PC-9 (cell line): ENCODE measurements at regions not wholly inside any gene's neighbourhood (a gene's known extent, or its start where the extent isn't known, plus 50 kb on each side); places are given as distances from the start of the nearest gene placed in this dataset.

Source experiments
- BruUV-seq: library from RNA; stranded (reverse); fragments of 400-500 nt; replicated peaks from 2 replicates; lab custom pipeline; 2021; lab: Mats Ljungman, UMichigan
- CTCF ChIA-PET: fragments of 300-600 bp; sonication (Branson Sonifier 250); formaldehyde crosslinking; loops from one replicate; lab custom pipeline; 2022; ENCODE audit warnings: antibody characterized with exemption; lab: Charles Lee
- POLR2A ChIA-PET: fragments of 300-600 bp; sonication (Branson Sonifier 250); formaldehyde crosslinking; loops from one replicate; lab custom pipeline; 2022; ENCODE audit warnings: antibody characterized with exemption; ENCODE audit not compliant: unreplicated experiment; lab: Charles Lee
- DNase-seq, 2 experiments: peaks; one replicate each; pipeline versions ENCODE4 v3.0.0 to v3.0.0-alpha.2; 2015 to 2022; ENCODE audit warnings: mixed read lengths in 1 of 2
- H2AFZ ChIP-seq: fragments of 200-600 bp; sonication (generic); 2 replicates; pipeline ENCODE4 v1.8.1; 2017; ENCODE audit warnings: antibody characterized with exemption
- H3F3A ChIP-seq: fragments of 200-600 bp; sonication (generic); 2 replicates; pipeline ENCODE4 v1.8.1; 2017; ENCODE audit warnings: antibody characterized with exemption, mild to moderate bottlenecking, low read depth; ENCODE audit not compliant: insufficient read depth
- H3K27ac ChIP-seq: fragments of 200-600 bp; sonication (generic); 2 replicates; pipeline ENCODE4 v1.6.1; 2016; ENCODE audit warnings: mixed run types
- H3K27me3 ChIP-seq: fragments of 200-600 bp; sonication (generic); 2 replicates; pipeline ENCODE4 v1.6.1; 2016; ENCODE audit warnings: low read depth, mixed run types; ENCODE audit not compliant: insufficient read depth
- H3K36me3 ChIP-seq: fragments of 200-600 bp; sonication (generic); 2 replicates; pipeline ENCODE4 v1.6.1; 2016; ENCODE audit warnings: low read depth, mixed run types
- H3K4me1 ChIP-seq: fragments of 200-600 bp; sonication (generic); replicated peaks from 2 replicates; pipeline ENCODE4 v1.6.1; 2016; ENCODE audit warnings: mixed run types; ENCODE audit not compliant: insufficient read depth
- H3K4me2 ChIP-seq: fragments of 200-600 bp; sonication (generic); 2 replicates; pipeline ENCODE4 v1.6.1; 2017; ENCODE audit warnings: mixed run types
- H3K4me3 ChIP-seq: fragments of 200-600 bp; sonication (generic); 2 replicates; pipeline ENCODE4 v1.6.1; 2016; ENCODE audit warnings: mixed run types
- H3K79me2 ChIP-seq: fragments of 200-600 bp; sonication (generic); 2 replicates; pipeline ENCODE4 v1.6.1; 2017; ENCODE audit warnings: low read depth, mixed run types
- H3K9me2 ChIP-seq: fragments of 200-600 bp; sonication (generic); 2 replicates; pipeline ENCODE4 v1.8.1; 2017; ENCODE audit warnings: mild to moderate bottlenecking; ENCODE audit not compliant: insufficient read depth
- H3K9me3 ChIP-seq: fragments of 200-600 bp; sonication (generic); 2 replicates; pipeline ENCODE4 v1.8.1; 2016; ENCODE audit warnings: low read depth; ENCODE audit not compliant: insufficient read depth
- H4K20me1 ChIP-seq: fragments of 200-600 bp; sonication (generic); 2 replicates; pipeline ENCODE4 v1.8.1; 2017; ENCODE audit not compliant: insufficient read depth
- CTCF ChIP-seq: fragments of 200-600 bp; sonication (generic); conservative IDR thresholded peaks from 2 replicates; pipeline ENCODE4 v1.6.1; 2017; ENCODE audit warnings: mixed run types, antibody characterized with exemption, mild to moderate bottlenecking, moderate library complexity
- EZH2 ChIP-seq: fragments of 200-600 bp; sonication (generic); IDR thresholded peaks from 2 replicates; pipeline ENCODE4 v1.8.0; 2017; ENCODE audit warnings: antibody characterized with exemption, low read depth
- intact Hi-C: fragments of 100-400 bp; cut with micrococcal nuclease; formaldehyde crosslinking; loops from one replicate; pipeline ENCODE4 v1.10.0; 2022; ENCODE audit not compliant: unreplicated experiment

GRCh38 chr16:86931410-86931941 lies 353.1 kb downstream of the FOXL1 start:
- no peak for DNase-seq
- no peak overlapping the region for H3K4me3 ChIP-seq
- H3K27ac ChIP-seq, result no peak overlapping the region
- H3F3A ChIP-seq, result no peaks in the 10 kb centered on the region
- CTCF ChIA-PET, result no interaction called here
- H3K36me3 ChIP-seq, result no peaks in the 10 kb centered on the region
- no peaks in the 10 kb centered on the region for H3K9me2 ChIP-seq
- H3K79me2 ChIP-seq, result no peaks in the 10 kb centered on the region
- POLR2A ChIA-PET, result no interaction called here
- BruUV-seq, result no TSS peak
- TF ChIP-seq CTCF (no peak), EZH2 (no peak)
- H3K4me1 ChIP-seq, result no peaks in the 10 kb centered on the region
- H2AFZ ChIP-seq, result no peak overlapping the region
- intact Hi-C loops, result no loop called here
- no peak overlapping the region for H3K4me2 ChIP-seq
- H4K20me1 ChIP-seq, result no peaks in the 10 kb centered on the region; the same call in 1 of the 2 replicates
- peaks cover 96% of the 10 kb centered on the region for H3K27me3 ChIP-seq
- no peaks in the 10 kb centered on the region for H3K9me3 ChIP-seq

- Histone ChIP-seq H3K9me3 (no peaks in the 10 kb centered on the region), H2AFZ (no peak overlapping the region), H3K4me1 (no peaks in the 10 kb centered on the region), H3F3A (no peaks in the 10 kb centered on the region), H3K4me2 (no peak overlapping the region), H3K9me2 (no peaks in the 10 kb centered on the region), H3K79me2 (no peaks in the 10 kb centered on the region), H3K27ac (no peak overlapping the region), H3K36me3 (no peaks in the 10 kb centered on the region), H4K20me1 (no peaks in the 10 kb centered on the region; the same call in 1 of the 2 replicates), H3K4me3 (no peak overlapping the region), H3K27me3 (peaks cover 96% of the 10 kb centered on the region)
- TF ChIP-seq EZH2, result no peak
- no peak for TF ChIP-seq CTCF
- DNase-seq, result no peak
- ChIA-PET POLR2A (no interaction called here), CTCF (no interaction called here)
- no TSS peak for BruUV-seq
- intact Hi-C loops, result no loop called here
Observed at GRCh38 chr16:86932130-86932982, 354.0 kb downstream of the FOXL1 start.

- TF ChIP-seq CTCF (no peak), EZH2 (no peak)
- Histone ChIP-seq H3K27me3 (peaks cover 96% of the 10 kb centered on the region), H3K9me2 (no peaks in the 10 kb centered on the region), H3K9me3 (no peaks in the 10 kb centered on the region), H4K20me1 (no peaks in the 10 kb centered on the region), H3F3A (no peaks in the 10 kb centered on the region), H2AFZ (no peak overlapping the region), H3K79me2 (no peaks in the 10 kb centered on the region), H3K4me2 (no peak overlapping the region), H3K4me1 (no peaks in the 10 kb centered on the region), H3K27ac (no peak overlapping the region), H3K4me3 (no peak overlapping the region), H3K36me3 (no peaks in the 10 kb centered on the region)
- ChIA-PET POLR2A (interaction anchor here (0.6 kb wide), 1 partner anchor 18 kb away, joined by 5 read pairs; no protein-coding TSS in a partner anchor), CTCF (no interaction called here)
- BruUV-seq, result no TSS peak
- no peak for DNase-seq
- intact Hi-C loops, result no loop called here
Observed at GRCh38 chr16:86934581-86935375, 356.4 kb downstream of the FOXL1 start.
